IMR-90 (cell line): ENCODE measurements at regions not wholly inside any gene's neighbourhood (a gene's known extent, or its start where the extent isn't known, plus 50 kb on each side); places are given as distances from the start of the nearest gene placed in this dataset.

Source experiments
- ATAC-seq: fragments of 200-7000 bp; cut with Tn5 transposase; 2 replicates; pipeline ENCODE4 v1.9.1; 2020; ENCODE audit warnings: low read depth, mild to moderate bottlenecking, moderate library complexity
- BruUV-seq: library from RNA; stranded (reverse); fragments of 400-500 nt; replicated peaks from 2 replicates; lab custom pipeline; 2021; lab: Mats Ljungman, UMichigan
- CTCF ChIA-PET: fragments of 300-600 bp; formaldehyde crosslinking; extraction: SDS; loops from one replicate; lab custom pipeline; 2021; ENCODE audit warnings: antibody characterized with exemption; lab: Yijun Ruan, JAX
- POLR2A ChIA-PET: fragments of 300-600 bp; sonication (Branson Sonifier 250); formaldehyde crosslinking; loops from one replicate; lab custom pipeline; 2022; ENCODE audit warnings: antibody characterized with exemption; ENCODE audit not compliant: unreplicated experiment; lab: Charles Lee
- DNase-seq: peaks from one replicate; pipeline ENCODE4 v3.0.0; 2013
- H2AFZ ChIP-seq: replicated peaks from 2 replicates; pipeline ENCODE3; 2013; ENCODE audit warnings: low read length, mild to moderate bottlenecking; ENCODE audit not compliant: poor library complexity
- H2AK5ac ChIP-seq: 2 replicates; pipeline ENCODE4 v1.6.1; 2013; ENCODE audit warnings: low read depth, low read length, inconsistent platforms
- H2AK9ac ChIP-seq: replicated peaks from 2 replicates; pipeline ENCODE3; 2013; ENCODE audit warnings: mild to moderate bottlenecking, low read depth, low read length, moderate library complexity; ENCODE audit not compliant: poor library complexity
- H2BK120ac ChIP-seq: 2 replicates; pipeline ENCODE4 v1.6.1; 2013; ENCODE audit warnings: low read depth, low read length, inconsistent platforms
- H2BK15ac ChIP-seq: 3 replicates; pipeline ENCODE4 v1.6.1; 2013; ENCODE audit warnings: low read depth, low read length, inconsistent platforms
- H2BK20ac ChIP-seq: 2 replicates; pipeline ENCODE4 v1.6.1; 2013; ENCODE audit warnings: low read depth, mild to moderate bottlenecking, inconsistent platforms, low read length, moderate library complexity
- H2BK5ac ChIP-seq: 2 replicates; pipeline ENCODE4 v1.6.1; 2013; ENCODE audit warnings: mild to moderate bottlenecking, low read depth, low read length, inconsistent platforms; ENCODE audit not compliant: poor library complexity, severe bottlenecking
- H3K14ac ChIP-seq: replicated peaks from 2 replicates; pipeline ENCODE4 v1.6.1; 2013; ENCODE audit warnings: low read depth, low read length, inconsistent platforms
- H3K18ac ChIP-seq: 2 replicates; pipeline ENCODE4 v1.6.1; 2013; ENCODE audit warnings: low read depth, low read length, control low read depth
- H3K23ac ChIP-seq: 2 replicates; pipeline ENCODE4 v1.6.1; 2013; ENCODE audit warnings: low read depth, low read length, inconsistent platforms
- H3K27ac ChIP-seq: 2 replicates; pipeline ENCODE4 v1.5.1; 2013; ENCODE audit warnings: mild to moderate bottlenecking, control low read depth, low read length; ENCODE audit not compliant: insufficient read depth
- H3K27me3 ChIP-seq: 2 replicates; pipeline ENCODE4 v1.6.1; 2013; ENCODE audit warnings: low read length; ENCODE audit not compliant: control insufficient read depth, insufficient read depth
- H3K36me3 ChIP-seq: 2 replicates; pipeline ENCODE4 v1.6.1; 2013; ENCODE audit warnings: low read length, mixed read lengths; ENCODE audit not compliant: control insufficient read depth, insufficient read depth
- H3K4ac ChIP-seq: 2 replicates; pipeline ENCODE4 v1.6.1; 2013; ENCODE audit warnings: low read depth, low read length, inconsistent platforms
- H3K4me1 ChIP-seq: 2 replicates; pipeline ENCODE4 v1.6.1; 2013; ENCODE audit warnings: low read length, mixed read lengths; ENCODE audit not compliant: control insufficient read depth, insufficient read depth
- H3K4me2 ChIP-seq: 2 replicates; pipeline ENCODE4 v1.6.1; 2013; ENCODE audit warnings: low read depth, mild to moderate bottlenecking, control low read depth, low read length, moderate library complexity
- H3K4me3 ChIP-seq: 2 replicates; pipeline ENCODE4 v1.5.1; 2013; ENCODE audit warnings: low read depth, mild to moderate bottlenecking, control low read depth, low read length, moderate library complexity; ENCODE audit not compliant: insufficient read depth
- H3K56ac ChIP-seq: 2 replicates; pipeline ENCODE4 v1.6.1; 2013; ENCODE audit warnings: low read length, inconsistent platforms; ENCODE audit not compliant: insufficient read depth; ENCODE audit errors: extremely low read depth
- H3K79me1 ChIP-seq, 2 experiments: 2 replicates each; pipeline ENCODE4 v1.6.1; 2013; ENCODE audit warnings: low read length in 2 of 2, inconsistent platforms in 1 of 2, low read depth in 1 of 2
- H3K9ac ChIP-seq: 2 replicates; pipeline ENCODE4 v1.6.1; 2013; ENCODE audit warnings: low read depth, low read length, control low read depth
- H3K9me1 ChIP-seq: 2 replicates; pipeline ENCODE4 v1.6.1; 2013; ENCODE audit warnings: low read length, inconsistent platforms; ENCODE audit not compliant: insufficient read depth
- H3K9me3 ChIP-seq: 2 replicates; pipeline ENCODE4 v1.6.1; 2013; ENCODE audit warnings: low read length; ENCODE audit not compliant: control insufficient read depth, insufficient read depth
- H4K20me1 ChIP-seq: 2 replicates; pipeline ENCODE4 v1.6.1; 2013; ENCODE audit warnings: low read length, inconsistent platforms; ENCODE audit not compliant: insufficient read depth
- H4K5ac ChIP-seq: 2 replicates; pipeline ENCODE4 v1.6.1; 2013; ENCODE audit warnings: mild to moderate bottlenecking, low read depth, low read length, control low read depth
- H4K8ac ChIP-seq, 2 experiments: 2 replicates each; pipeline ENCODE4 v1.6.1; 2013; ENCODE audit warnings: low read depth in 2 of 2, low read length in 2 of 2, control low read depth in 1 of 2, inconsistent platforms in 1 of 2
- H4K91ac ChIP-seq: 2 replicates; pipeline ENCODE4 v1.6.1; 2013; ENCODE audit warnings: low read depth, low read length, inconsistent platforms; ENCODE audit not compliant: insufficient read depth
- BHLHE40 ChIP-seq: fragments of 150-350 bp; IDR thresholded peaks from 2 replicates; pipeline ENCODE4 v1.6.1; 2016; ENCODE audit warnings: mild to moderate bottlenecking, low read depth, low read length
- CEBPB ChIP-seq: IDR thresholded peaks from 2 replicates; pipeline ENCODE4 v1.6.1; 2012; ENCODE audit warnings: low read depth, low read length, improper control_type of control experiment
- CHD1 ChIP-seq: IDR thresholded peaks from 2 replicates; pipeline ENCODE4 v1.6.1; 2012; ENCODE audit warnings: low read depth, low read length, improper control_type of control experiment
- CTCF ChIP-seq: conservative IDR thresholded peaks from 2 replicates; pipeline ENCODE4 v1.5.1; 2012; ENCODE audit warnings: mild to moderate bottlenecking, low read depth, low read length, improper control_type of control experiment
- FOS ChIP-seq: fragments of 150-350 bp; IDR thresholded peaks from 2 replicates; pipeline ENCODE4 v1.6.1; 2016; ENCODE audit warnings: low read depth, low read length
- MAFK ChIP-seq: IDR thresholded peaks from 2 replicates; pipeline ENCODE4 v1.6.1; 2012; ENCODE audit warnings: low read depth, low read length, improper control_type of control experiment
- MAZ ChIP-seq: IDR thresholded peaks from 2 replicates; pipeline ENCODE4 v1.6.1; 2012; ENCODE audit warnings: low read depth, mild to moderate bottlenecking, low read length, improper control_type of control experiment, moderate library complexity, borderline replicate concordance
- MXI1 ChIP-seq: IDR thresholded peaks from 2 replicates; pipeline ENCODE4 v1.6.1; 2012; ENCODE audit warnings: low read depth, mild to moderate bottlenecking, low read length, moderate library complexity, borderline replicate concordance
- NFE2L2 ChIP-seq: fragments of 150-350 bp; IDR thresholded peaks from 2 replicates; pipeline ENCODE4 v1.6.1; 2016; ENCODE audit warnings: low read depth, mild to moderate bottlenecking, low read length
- POLR2A ChIP-seq: IDR thresholded peaks from 2 replicates; pipeline ENCODE4 v1.6.1; 2012; ENCODE audit warnings: mild to moderate bottlenecking, low read depth, low read length
- RAD21 ChIP-seq: IDR thresholded peaks from 2 replicates; pipeline ENCODE4 v1.6.1; 2012; ENCODE audit warnings: low read length, improper control_type of control experiment
- RCOR1 ChIP-seq: IDR thresholded peaks from 2 replicates; pipeline ENCODE4 v1.6.1; 2012; ENCODE audit warnings: mild to moderate bottlenecking, low read length, improper control_type of control experiment; ENCODE audit not compliant: insufficient replicate concordance
- RFX5 ChIP-seq: IDR thresholded peaks from 2 replicates; pipeline ENCODE4 v1.8.0; 2012; ENCODE audit warnings: low read depth, mild to moderate bottlenecking, low read length, moderate library complexity
- SMC3 ChIP-seq: fragments of 150-350 bp; IDR thresholded peaks from 2 replicates; pipeline ENCODE4 v1.6.1; 2016; ENCODE audit warnings: low read depth, mild to moderate bottlenecking, antibody characterized with exemption, low read length, moderate library complexity
- USF2 ChIP-seq: fragments of 150-350 bp; IDR thresholded peaks from 2 replicates; pipeline ENCODE4 v1.6.1; 2017; ENCODE audit warnings: mild to moderate bottlenecking, antibody characterized with exemption, low read length, low read depth
- WGBS, 2 experiments: methylation state at CpG; one replicate each; pipeline versions ENCODE4 v1.1.5 to v1.1.7; 2013; ENCODE audit warnings: missing lambda C conversion rate in 2 of 2; ENCODE audit not compliant: insufficient read length in 1 of 2; ENCODE audit errors: extremely low coverage in 2 of 2; 5-methylcytosine and 5-hydroxymethylcytosine counted together
- dilution Hi-C: fragments of 300-500 bp; cut with HindIII; formaldehyde crosslinking; loops from one replicate; pipeline ENCODE4 v1.14.3; 2018; ENCODE audit warnings: low sequenced_read_pairs; ENCODE audit not compliant: unreplicated experiment
- in situ Hi-C: fragments of 300-500 bp; cut with MboI; formaldehyde crosslinking; loops from 3 replicates; pipeline ENCODE4 v1.14.3; 2019; ENCODE audit warnings: low sequenced_read_pairs, inconsistent platforms, mixed read lengths
- intact Hi-C: fragments of 100-400 bp; cut with micrococcal nuclease; formaldehyde crosslinking; loops from 2 replicates; pipeline ENCODE4 v1.10.0; 2022
- TF ChIP-seq, protein P1 (sequence below): fragments of 150-350 bp; IDR thresholded peaks from 2 replicates; pipeline ENCODE4 v1.6.1; 2016; ENCODE audit warnings: low read depth, mild to moderate bottlenecking, low read length, moderate library complexity, borderline replicate concordance

GRCh38 chr9:106632621-106633020 lies 230.3 kb upstream of the ZNF462 start:
- no peak for DNase-seq
- Histone ChIP-seq H2AK5ac (no peak overlapping the region), H3K4ac (no peak overlapping the region), H3K23ac (no peak overlapping the region), H3K9me1 (no peaks in the 10 kb centered on the region), H4K5ac (no peak overlapping the region), H3K4me3 (no peak overlapping the region), H3K9me3 (no peaks in the 10 kb centered on the region; the same call in 1 of the 2 replicates), H4K91ac (no peak overlapping the region), H3K27me3 (no peaks in the 10 kb centered on the region), H3K4me1 (no peaks in the 10 kb centered on the region), H3K4me2 (no peak overlapping the region), H3K9ac (no peak overlapping the region), H2BK5ac (no peak overlapping the region), H3K14ac (no peak overlapping the region), H3K56ac (no peak overlapping the region), H2AFZ (no peak overlapping the region), H3K36me3 (no peaks in the 10 kb centered on the region), H4K20me1 (no peaks in the 10 kb centered on the region), H4K8ac (no peak overlapping the region), H2AK9ac (no peak overlapping the region), H3K18ac (no peak overlapping the region), H3K79me1 (no peaks in the 10 kb centered on the region), H3K27ac (no peak overlapping the region), H2BK15ac (no peak overlapping the region), H2BK20ac (no peak overlapping the region), H2BK120ac (no peak overlapping the region)
- TF ChIP-seq FOS, result no peak
- TF ChIP-seq, protein P1, sequence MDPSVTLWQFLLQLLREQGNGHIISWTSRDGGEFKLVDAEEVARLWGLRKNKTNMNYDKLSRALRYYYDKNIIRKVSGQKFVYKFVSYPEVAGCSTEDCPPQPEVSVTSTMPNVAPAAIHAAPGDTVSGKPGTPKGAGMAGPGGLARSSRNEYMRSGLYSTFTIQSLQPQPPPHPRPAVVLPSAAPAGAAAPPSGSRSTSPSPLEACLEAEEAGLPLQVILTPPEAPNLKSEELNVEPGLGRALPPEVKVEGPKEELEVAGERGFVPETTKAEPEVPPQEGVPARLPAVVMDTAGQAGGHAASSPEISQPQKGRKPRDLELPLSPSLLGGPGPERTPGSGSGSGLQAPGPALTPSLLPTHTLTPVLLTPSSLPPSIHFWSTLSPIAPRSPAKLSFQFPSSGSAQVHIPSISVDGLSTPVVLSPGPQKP, result no peak
- no peak for TF ChIP-seq BHLHE40
- TF ChIP-seq CTCF, result no peak
- no peak for TF ChIP-seq MXI1
- TF ChIP-seq MAZ, result no peak
- no peak for TF ChIP-seq CHD1
- no peak for TF ChIP-seq SMC3
- no peak for TF ChIP-seq RCOR1
- no peak for TF ChIP-seq RFX5
- no peak for TF ChIP-seq MAFK
- TF ChIP-seq CEBPB, result no peak
- TF ChIP-seq NFE2L2, result no peak
- no peak for TF ChIP-seq RAD21
- no peak for TF ChIP-seq POLR2A
- no peak for TF ChIP-seq USF2
- BruUV-seq, result no TSS peak
- intact Hi-C loops (no loop called here), dilution Hi-C loops (no loop called here), in situ Hi-C loops (no loop called here)
- WGBS, 2 experiments, result 50% methylated on average over 1 of the region's 3 CpGs; no CpG with 5 or more reads in 1 of the 2 experiments
- ChIA-PET POLR2A (no interaction called here), CTCF (no interaction called here)
- ATAC-seq, result no peak
